Uterus (tissue), 2 donors: ENCODE measurements at regions not wholly inside any gene's neighbourhood (a gene's known extent, or its start where the extent isn't known, plus 50 kb on each side); places are given as distances from the start of the nearest gene placed in this dataset.

Experiments used
- POLR2A ChIP-seq, 2 donors: fragments of 450-650 bp; IDR thresholded peaks; one replicate each; pipeline ENCODE4 v1.6.1; 2016; ENCODE audit warnings: antibody characterized with exemption in 2 of 2, mild to moderate bottlenecking in 1 of 2, moderate library complexity in 1 of 2
- TF ChIP-seq, protein P1 (sequence below), 4 experiments: fragments of 200-600 bp in 2 of 4; fragments of 450-650 bp in 2 of 4; sonication (generic) in 2 of 4; IDR thresholded peaks; one replicate each; pipeline ENCODE4 v1.5.1; 2016 to 2019; ENCODE audit warnings: antibody characterized with exemption in 4 of 4, mild to moderate bottlenecking in 2 of 4, moderate library complexity in 1 of 4

DNA sequence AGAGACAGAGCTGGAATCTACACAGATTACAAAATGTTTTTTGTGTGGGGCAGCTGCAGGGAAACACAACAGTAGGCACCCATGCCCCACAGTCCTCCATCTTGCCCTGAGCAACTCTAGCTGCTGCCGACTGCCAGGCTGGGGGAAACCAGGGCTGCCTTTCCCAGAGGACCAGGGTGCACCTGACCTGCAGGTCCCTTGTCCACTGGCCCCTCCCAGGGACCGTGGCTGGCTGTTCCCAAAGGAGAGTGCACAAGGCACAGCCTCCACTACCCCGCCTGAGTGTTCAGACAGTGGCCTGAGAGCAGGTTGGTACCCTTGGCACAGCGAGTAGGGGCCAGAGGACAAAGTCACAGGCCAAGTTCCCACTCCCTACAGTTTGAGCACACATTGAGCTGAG lies 181.8 kb downstream of the BARX2 start:
- TF ChIP-seq, protein P1, sequence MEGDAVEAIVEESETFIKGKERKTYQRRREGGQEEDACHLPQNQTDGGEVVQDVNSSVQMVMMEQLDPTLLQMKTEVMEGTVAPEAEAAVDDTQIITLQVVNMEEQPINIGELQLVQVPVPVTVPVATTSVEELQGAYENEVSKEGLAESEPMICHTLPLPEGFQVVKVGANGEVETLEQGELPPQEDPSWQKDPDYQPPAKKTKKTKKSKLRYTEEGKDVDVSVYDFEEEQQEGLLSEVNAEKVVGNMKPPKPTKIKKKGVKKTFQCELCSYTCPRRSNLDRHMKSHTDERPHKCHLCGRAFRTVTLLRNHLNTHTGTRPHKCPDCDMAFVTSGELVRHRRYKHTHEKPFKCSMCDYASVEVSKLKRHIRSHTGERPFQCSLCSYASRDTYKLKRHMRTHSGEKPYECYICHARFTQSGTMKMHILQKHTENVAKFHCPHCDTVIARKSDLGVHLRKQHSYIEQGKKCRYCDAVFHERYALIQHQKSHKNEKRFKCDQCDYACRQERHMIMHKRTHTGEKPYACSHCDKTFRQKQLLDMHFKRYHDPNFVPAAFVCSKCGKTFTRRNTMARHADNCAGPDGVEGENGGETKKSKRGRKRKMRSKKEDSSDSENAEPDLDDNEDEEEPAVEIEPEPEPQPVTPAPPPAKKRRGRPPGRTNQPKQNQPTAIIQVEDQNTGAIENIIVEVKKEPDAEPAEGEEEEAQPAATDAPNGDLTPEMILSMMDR (IDR thresholded peaks at IDR 0.05): no peak
- TF ChIP-seq POLR2A (IDR thresholded peaks at IDR 0.05): no peak
